Kidney epithelial cell (primary cell): ENCODE measurements at regions not wholly inside any gene's neighbourhood (a gene's known extent, or its start where the extent isn't known, plus 50 kb on each side); places are given as distances from the start of the nearest gene placed in this dataset.

Source experiments
- DNase-seq: peaks from one replicate; pipeline ENCODE4 v3.0.0-alpha.2; 2010; ENCODE audit warnings: low read depth
- H3K27me3 ChIP-seq: 2 replicates; pipeline ENCODE4 v1.6.0; 2011; ENCODE audit warnings: low read length; ENCODE audit not compliant: control insufficient read depth, insufficient read depth
- H3K36me3 ChIP-seq: 2 replicates; pipeline ENCODE4 v1.5.1; 2011; ENCODE audit warnings: low read length; ENCODE audit not compliant: control insufficient read depth, insufficient read depth
- H3K4me3 ChIP-seq: 2 replicates; pipeline ENCODE4 v1.5.1; 2011; ENCODE audit warnings: low read depth, mild to moderate bottlenecking, control low read depth, low read length
- TF ChIP-seq, protein P1 (sequence below): IDR thresholded peaks from 2 replicates; pipeline ENCODE4 v1.5.1; 2011; ENCODE audit warnings: mild to moderate bottlenecking, moderate library complexity, low read length, control low read depth, inconsistent platforms; ENCODE audit not compliant: insufficient read depth, poor library complexity, severe bottlenecking

DNA sequence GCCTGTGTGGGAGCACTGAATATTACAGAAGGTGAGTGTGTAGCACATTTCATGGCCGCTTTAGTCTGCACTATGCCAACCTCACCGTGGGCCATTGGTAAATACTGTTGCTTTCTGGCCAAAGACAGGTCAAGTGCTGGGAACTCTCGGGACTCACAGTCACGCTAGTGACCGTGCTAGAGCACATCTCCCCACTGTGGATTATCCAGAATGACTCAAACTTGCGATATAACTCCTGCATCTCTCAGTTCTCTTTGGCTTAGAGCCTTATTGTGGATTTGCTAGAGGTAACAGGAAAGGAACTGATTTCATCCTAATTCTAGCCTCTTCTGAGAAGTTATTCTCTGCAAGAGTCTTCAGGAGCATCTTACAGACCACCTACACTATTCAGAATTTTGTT lies 86.5 kb downstream of the DAD1 start:
- no peak for DNase-seq
- TF ChIP-seq, protein P1, sequence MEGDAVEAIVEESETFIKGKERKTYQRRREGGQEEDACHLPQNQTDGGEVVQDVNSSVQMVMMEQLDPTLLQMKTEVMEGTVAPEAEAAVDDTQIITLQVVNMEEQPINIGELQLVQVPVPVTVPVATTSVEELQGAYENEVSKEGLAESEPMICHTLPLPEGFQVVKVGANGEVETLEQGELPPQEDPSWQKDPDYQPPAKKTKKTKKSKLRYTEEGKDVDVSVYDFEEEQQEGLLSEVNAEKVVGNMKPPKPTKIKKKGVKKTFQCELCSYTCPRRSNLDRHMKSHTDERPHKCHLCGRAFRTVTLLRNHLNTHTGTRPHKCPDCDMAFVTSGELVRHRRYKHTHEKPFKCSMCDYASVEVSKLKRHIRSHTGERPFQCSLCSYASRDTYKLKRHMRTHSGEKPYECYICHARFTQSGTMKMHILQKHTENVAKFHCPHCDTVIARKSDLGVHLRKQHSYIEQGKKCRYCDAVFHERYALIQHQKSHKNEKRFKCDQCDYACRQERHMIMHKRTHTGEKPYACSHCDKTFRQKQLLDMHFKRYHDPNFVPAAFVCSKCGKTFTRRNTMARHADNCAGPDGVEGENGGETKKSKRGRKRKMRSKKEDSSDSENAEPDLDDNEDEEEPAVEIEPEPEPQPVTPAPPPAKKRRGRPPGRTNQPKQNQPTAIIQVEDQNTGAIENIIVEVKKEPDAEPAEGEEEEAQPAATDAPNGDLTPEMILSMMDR, result no peak
- Histone ChIP-seq H3K4me3 (no peak overlapping the region), H3K36me3 (no peaks in the 10 kb centered on the region), H3K27me3 (no peaks in the 10 kb centered on the region)

DNA sequence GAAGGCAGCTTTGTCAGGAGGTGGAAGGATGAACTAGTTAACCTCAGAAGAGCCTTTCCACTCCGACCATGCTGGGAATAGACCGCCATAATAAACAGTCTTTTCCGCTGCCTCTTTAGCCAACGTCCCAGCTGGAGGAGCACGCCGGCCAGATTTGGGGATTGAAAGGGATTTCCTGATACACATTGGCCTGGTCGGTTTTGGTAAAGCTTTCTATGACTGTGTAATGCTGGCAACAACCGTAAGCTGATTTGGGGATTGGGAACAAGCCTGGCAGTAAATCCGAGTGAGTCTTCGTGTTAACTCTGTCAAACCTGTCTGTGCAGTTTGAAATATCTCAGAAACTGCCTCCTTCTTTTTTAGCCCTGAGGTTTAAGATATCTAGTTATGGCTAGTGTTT lies 87.0 kb downstream of the DAD1 start:
- no peaks in the 10 kb centered on the region for H3K36me3 ChIP-seq
- no peak for DNase-seq
- H3K27me3 ChIP-seq, result no peaks in the 10 kb centered on the region
- H3K4me3 ChIP-seq, result no peak overlapping the region
- TF ChIP-seq, protein P1, result no peak

DNA sequence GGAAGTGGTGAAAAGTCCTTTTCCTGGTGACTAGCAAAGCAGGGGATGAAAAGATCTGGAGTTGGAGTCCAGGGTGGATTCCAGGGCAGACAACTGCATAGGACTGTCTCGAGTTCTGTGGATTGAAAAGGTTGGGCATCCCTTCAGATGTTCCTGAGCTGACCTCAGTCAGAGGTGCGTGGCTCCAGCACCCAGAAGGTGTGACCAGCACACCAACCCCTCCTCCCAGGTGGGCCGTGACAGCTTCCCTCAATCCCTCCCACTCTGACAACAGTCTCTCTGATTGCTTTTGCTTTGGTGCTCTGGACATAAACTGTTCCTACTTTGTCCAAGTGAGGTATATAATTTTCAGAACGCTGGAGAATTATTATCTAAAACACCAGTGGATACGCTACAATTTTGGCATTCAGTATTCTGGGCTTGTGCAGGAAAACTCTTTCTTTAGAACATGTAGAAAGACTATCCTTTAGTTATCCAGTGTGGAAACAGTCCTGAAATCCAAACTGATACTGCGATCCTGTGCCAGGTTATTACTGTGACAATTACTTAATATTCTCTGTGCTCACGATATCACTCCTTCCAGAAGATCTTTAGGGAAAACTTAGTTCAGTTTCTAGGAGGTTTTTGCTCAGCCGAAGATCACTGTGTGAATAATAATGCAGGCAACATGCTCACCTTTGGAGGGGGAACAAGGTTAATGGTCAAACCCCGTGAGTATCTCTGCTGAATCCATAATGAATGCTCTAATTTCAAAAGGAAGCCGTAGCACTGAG lies 87.9 kb downstream of the DAD1 start:
- TF ChIP-seq, protein P1, result no peak
- DNase-seq, result no peak
- H3K36me3 ChIP-seq, result no peaks in the 10 kb centered on the region
- no peaks in the 10 kb centered on the region for H3K27me3 ChIP-seq
- H3K4me3 ChIP-seq, result no peak overlapping the region

DNA sequence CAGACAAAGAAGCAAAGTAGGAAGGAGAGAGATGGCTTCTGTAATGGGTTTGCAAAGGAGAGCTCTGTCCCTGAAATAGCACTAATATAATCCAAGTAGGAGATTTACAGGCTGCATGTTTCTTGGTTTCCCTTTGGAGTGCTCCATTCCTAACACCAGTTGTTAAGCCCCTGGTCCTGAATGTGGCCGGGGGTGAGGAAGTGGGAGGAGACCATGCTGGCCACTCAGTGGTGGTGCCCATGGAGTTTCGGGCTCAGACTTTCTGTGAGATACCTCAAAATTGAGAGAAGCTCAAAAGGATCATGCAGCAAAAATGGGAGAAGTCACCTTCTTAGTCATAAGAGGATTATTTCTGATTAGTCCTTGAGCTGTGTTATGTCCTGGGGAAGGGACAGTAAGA lies 88.5 kb downstream of the DAD1 start:
- no peaks in the 10 kb centered on the region for H3K36me3 ChIP-seq
- no peak for DNase-seq
- H3K4me3 ChIP-seq, result no peak overlapping the region
- TF ChIP-seq, protein P1, result no peak
- no peaks in the 10 kb centered on the region for H3K27me3 ChIP-seq

DNA sequence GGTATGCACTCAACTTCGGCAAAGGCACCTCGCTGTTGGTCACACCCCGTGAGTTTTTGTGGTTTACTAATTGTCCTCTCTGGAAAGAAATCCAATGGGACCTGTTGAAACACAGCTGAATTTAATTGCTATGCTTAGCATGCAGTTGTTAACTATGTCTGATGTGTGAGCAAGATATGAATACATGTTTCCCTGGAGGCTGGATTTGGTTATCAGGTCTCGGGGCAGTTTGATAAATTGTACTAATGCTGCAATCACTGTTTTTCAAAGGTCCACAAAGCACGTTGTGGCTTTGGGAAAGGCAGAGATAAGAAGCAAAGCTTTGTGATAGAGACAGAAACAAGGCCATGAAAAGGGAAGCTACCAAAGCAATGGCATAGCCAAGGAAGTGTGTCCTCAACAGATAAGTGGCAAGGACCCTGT lies 91.3 kb downstream of the DAD1 start:
- no peak for DNase-seq
- TF ChIP-seq, protein P1, result no peak
- Histone ChIP-seq H3K36me3 (no peaks in the 10 kb centered on the region), H3K27me3 (no peaks in the 10 kb centered on the region), H3K4me3 (no peak overlapping the region)

DNA sequence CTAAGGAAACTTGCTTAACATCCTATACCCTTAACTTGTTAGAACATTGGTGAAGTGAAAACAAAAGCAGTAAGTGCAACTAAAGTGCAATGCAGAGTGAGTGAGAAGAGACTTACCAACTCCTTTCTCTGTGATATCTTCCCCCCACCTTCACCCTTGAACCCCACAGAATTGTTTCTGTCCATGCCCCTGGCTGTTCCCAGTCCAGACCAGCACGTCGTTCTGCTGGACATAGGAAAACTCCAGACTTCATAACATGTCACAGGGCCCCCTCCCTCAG lies 91.9 kb downstream of the DAD1 start:
- DNase-seq, result no peak
- Histone ChIP-seq H3K27me3 (no peaks in the 10 kb centered on the region), H3K4me3 (no peak overlapping the region), H3K36me3 (no peaks in the 10 kb centered on the region)
- TF ChIP-seq, protein P1, result no peak
